Transverse colon (tissue), 4 donors: ENCODE measurements at regions not wholly inside any gene's neighbourhood (a gene's known extent, or its start where the extent isn't known, plus 50 kb on each side); places are given as distances from the start of the nearest gene placed in this dataset.

Experiments
- DNase-seq: peaks from one replicate; pipeline ENCODE4 v3.0.0-alpha.2; 2019
- H3K27ac ChIP-seq, 4 donors: fragments of 200-600 bp; sonication (generic); 2 replicates each; pipeline ENCODE4 v1.5.1; 2016 to 2018; ENCODE audit warnings: inconsistent platforms in 4 of 4
- H3K27me3 ChIP-seq: fragments of 200-600 bp; sonication (generic); 2 replicates; pipeline ENCODE4 v1.5.1; 2017; ENCODE audit warnings: inconsistent platforms
- H3K36me3 ChIP-seq, 4 donors: fragments of 200-600 bp; sonication (generic); 2 replicates each; pipeline ENCODE4 v1.5.1; 2017 to 2019; ENCODE audit warnings: inconsistent platforms in 4 of 4
- H3K4me1 ChIP-seq, 4 donors: fragments of 200-600 bp; sonication (generic); 2 replicates each; pipeline ENCODE4 v1.5.1; 2017 to 2020; ENCODE audit warnings: inconsistent platforms in 4 of 4
- H3K4me3 ChIP-seq, 4 donors: fragments of 200-600 bp; sonication (generic); 1 replicate in 1 of 4; 2 replicates in 3 of 4; pipeline versions ENCODE4 v1.5.1 to v1.6.1; 2017 to 2019; ENCODE audit warnings: inconsistent platforms in 4 of 4
- H3K9me3 ChIP-seq, 2 donors: fragments of 200-600 bp; sonication (generic); 2 replicates each; pipeline ENCODE4 v1.5.1; 2017 to 2019; ENCODE audit warnings: inconsistent platforms in 2 of 2
- CTCF ChIP-seq, 5 experiments: fragments of 200-600 bp in 3 of 5; fragments of 450-650 bp in 2 of 5; sonication (generic) in 3 of 5; IDR thresholded peaks; 1 replicate in 2 of 5; 2 replicates in 3 of 5; pipeline ENCODE4 v1.5.1; 2016 to 2017; ENCODE audit warnings: antibody characterized with exemption in 5 of 5, inconsistent platforms in 3 of 5, mild to moderate bottlenecking in 2 of 5, moderate library complexity in 1 of 5
- EP300 ChIP-seq: sonication (generic); formaldehyde crosslinking; IDR thresholded peaks from one replicate; pipeline ENCODE4 v1.6.1; 2017; ENCODE audit warnings: antibody characterized with exemption, low read depth
- POLR2A ChIP-seq: fragments of 450-650 bp; IDR thresholded peaks from one replicate; pipeline ENCODE4 v1.6.1; 2016; ENCODE audit warnings: antibody characterized with exemption, mild to moderate bottlenecking, moderate library complexity
- POLR2AphosphoS5 ChIP-seq, 3 donors: sonication (generic); formaldehyde crosslinking; IDR thresholded peaks; one replicate each; pipeline ENCODE4 v1.6.1; 2016; ENCODE audit warnings: antibody characterized with exemption in 3 of 3
- WGBS, 2 donors: methylation state at CpG; one replicate each; pipeline ENCODE4 v1.1.5; 2018; ENCODE audit warnings: low coverage in 1 of 2; 5-methylcytosine and 5-hydroxymethylcytosine counted together
- in situ Hi-C, 4 donors: fragments of 200-750 bp; cut with MboI; loops; one replicate each; pipeline versions ENCODE4 v1.15.0 to v1.15.1; 2017; ENCODE audit warnings: low sequenced_read_pairs in 3 of 4, low pct_ligation_motif_present in 1 of 4, low pct_unique_long_range_greater_than_20kb in 1 of 4
- intact Hi-C: fragments of 100-400 bp; cut with DNase I; formaldehyde crosslinking; loops from one replicate; pipeline ENCODE4 v1.15.1; 2023; ENCODE audit warnings: low total_unique reads

GRCh38 chr6:169058634-169059033 lies 195.0 kb downstream of the THBS2 start:
- H3K27me3 ChIP-seq, result no peaks in the 10 kb centered on the region
- intact Hi-C loops (no loop called here), in situ Hi-C loops (no loop called here)
- H3K27ac ChIP-seq, result no peak overlapping the region
- H3K4me3 ChIP-seq, result no peak overlapping the region
- H3K36me3 ChIP-seq, result no peaks in the 10 kb centered on the region
- TF ChIP-seq EP300, result no peak
- TF ChIP-seq POLR2AphosphoS5 (IDR thresholded peaks at IDR 0.05), result no peak
- TF ChIP-seq CTCF (IDR thresholded peaks at IDR 0.05), result no peak
- no peak for TF ChIP-seq POLR2A
- H3K9me3 ChIP-seq, result no peaks in the 10 kb centered on the region
- 73 to 85% methylated on average over 2 to 12 of the region's 12 CpGs for WGBS, 2 donors
- H3K4me1 ChIP-seq, result no peaks in the 10 kb centered on the region
- no peak for DNase-seq

- in situ Hi-C loops (no loop called here), intact Hi-C loops (no loop called here)
- Histone ChIP-seq H3K9me3 (no peaks in the 10 kb centered on the region), H3K27me3 (no peaks in the 10 kb centered on the region), H3K4me1 (no peaks in the 10 kb centered on the region), H3K36me3 (no peaks in the 10 kb centered on the region), H3K27ac (no peak overlapping the region), H3K4me3 (no peak overlapping the region)
- no peak for DNase-seq
- TF ChIP-seq EP300 (no peak), POLR2A (no peak), CTCF (IDR thresholded peaks at IDR 0.05) (no peak), POLR2AphosphoS5 (IDR thresholded peaks at IDR 0.05) (no peak)
Observed at GRCh38 chr6:169052462-169052861, 201.2 kb downstream of the THBS2 start.

GRCh38 chr6:169051371-169051770 lies 202.3 kb downstream of the THBS2 start:
- Histone ChIP-seq H3K27me3 (no peaks in the 10 kb centered on the region), H3K4me1 (no peaks in the 10 kb centered on the region), H3K4me3 (no peak overlapping the region), H3K27ac (no peak overlapping the region), H3K36me3 (no peaks in the 10 kb centered on the region), H3K9me3 (no peaks in the 10 kb centered on the region)
- no peak for DNase-seq
- 50 to 92% methylated on average over 1 of the region's 1 CpG for WGBS, 2 donors
- TF ChIP-seq POLR2A (no peak), POLR2AphosphoS5 (IDR thresholded peaks at IDR 0.05) (no peak), CTCF (IDR thresholded peaks at IDR 0.05) (no peak), EP300 (no peak)
- intact Hi-C loops (no loop called here), in situ Hi-C loops (no loop called here)

- TF ChIP-seq EP300, result no peak
- TF ChIP-seq POLR2A, result no peak
- TF ChIP-seq POLR2AphosphoS5 (IDR thresholded peaks at IDR 0.05), result no peak
- no peak for TF ChIP-seq CTCF (IDR thresholded peaks at IDR 0.05)
- intact Hi-C loops (no loop called here), in situ Hi-C loops (no loop called here)
- no peaks in the 10 kb centered on the region for H3K4me1 ChIP-seq
- H3K9me3 ChIP-seq, result no peaks in the 10 kb centered on the region
- no peak for DNase-seq
- no peaks in the 10 kb centered on the region for H3K27me3 ChIP-seq
- WGBS, 2 donors, result 83 to 91% methylated on average over 6 to 11 of the region's 11 CpGs
- no peak overlapping the region for H3K27ac ChIP-seq
- H3K4me3 ChIP-seq, result no peak overlapping the region
- no peaks in the 10 kb centered on the region for H3K36me3 ChIP-seq
Observed at GRCh38 chr6:169048865-169049205, 204.8 kb downstream of the THBS2 start.
